Uterus (tissue), 3 donors: ENCODE measurements at regions not wholly inside any gene's neighbourhood (a gene's known extent, or its start where the extent isn't known, plus 50 kb on each side); places are given as distances from the start of the nearest gene placed in this dataset.

Experiments used
- DNase-seq, 2 donors: peaks; one replicate each; pipeline ENCODE4 v3.0.0-alpha.2; 2019 to 2020
- H3K27ac ChIP-seq, 2 donors: fragments of 200-600 bp; sonication (generic); 1 replicate in 1 of 2; 2 replicates in 1 of 2; pipeline ENCODE4 v1.5.1; 2016 to 2018
- H3K27me3 ChIP-seq, 2 donors: fragments of 200-600 bp; sonication (generic); one replicate each; pipeline ENCODE4 v1.5.1; 2018 to 2019; ENCODE audit warnings: control low read depth in 1 of 2
- H3K36me3 ChIP-seq, 2 donors: fragments of 200-600 bp; sonication (generic); one replicate each; pipeline ENCODE4 v1.5.1; 2019; ENCODE audit warnings: control low read depth in 1 of 2
- H3K4me1 ChIP-seq, 2 donors: fragments of 200-600 bp; sonication (generic); one replicate each; pipeline ENCODE4 v1.5.1; 2018 to 2019; ENCODE audit warnings: control low read depth in 1 of 2
- H3K4me3 ChIP-seq, 2 donors: fragments of 200-600 bp; sonication (generic); 1 replicate in 1 of 2; 2 replicates in 1 of 2; pipeline ENCODE4 v1.5.1; 2018 to 2019; ENCODE audit warnings: mild to moderate bottlenecking in 1 of 2
- H3K9me3 ChIP-seq, 2 donors: fragments of 200-600 bp; sonication (generic); one replicate each; pipeline ENCODE4 v1.5.1; 2019; ENCODE audit warnings: control low read depth in 1 of 2
- POLR2A ChIP-seq, 2 donors: fragments of 450-650 bp; IDR thresholded peaks; one replicate each; pipeline ENCODE4 v1.6.1; 2016; ENCODE audit warnings: antibody characterized with exemption in 2 of 2, mild to moderate bottlenecking in 1 of 2, moderate library complexity in 1 of 2
- intact Hi-C: fragments of 100-400 bp; cut with DNase I; formaldehyde crosslinking; loops from one replicate; pipeline ENCODE4 v1.15.1; 2023; ENCODE audit warnings: low total_unique reads
- TF ChIP-seq, protein P1 (sequence below), 4 experiments: fragments of 200-600 bp in 2 of 4; fragments of 450-650 bp in 2 of 4; sonication (generic) in 2 of 4; IDR thresholded peaks; one replicate each; pipeline ENCODE4 v1.5.1; 2016 to 2019; ENCODE audit warnings: antibody characterized with exemption in 4 of 4, mild to moderate bottlenecking in 2 of 4, moderate library complexity in 1 of 4
- donor health status: DM: yes; HTN: yes; CAD: no.

DNA sequence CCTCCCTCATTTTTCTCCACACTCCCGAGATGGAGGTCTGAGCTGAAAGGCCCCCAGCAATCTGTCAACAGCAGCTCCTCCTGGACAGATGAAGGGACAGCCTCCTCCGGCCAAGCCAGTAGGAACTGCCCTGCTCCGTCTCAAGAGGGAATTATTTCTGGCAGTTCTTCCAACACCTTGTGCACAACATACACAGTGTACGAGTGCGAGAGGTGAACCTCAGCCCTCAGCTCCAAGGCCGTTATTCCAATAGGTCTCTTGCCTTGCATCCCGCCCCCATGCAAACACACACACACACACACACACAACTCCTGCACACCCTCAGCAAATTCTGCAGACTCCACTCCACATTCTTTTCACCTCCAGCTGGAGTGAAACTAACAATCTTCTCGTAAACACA, 181.7 kb upstream of the FAR2 start:
- Histone ChIP-seq H3K27me3 (no peaks in the 10 kb centered on the region), H3K27ac (no peak overlapping the region), H3K9me3 (no peaks in the 10 kb centered on the region), H3K36me3 (no peaks in the 10 kb centered on the region), H3K4me1 (peaks cover 0 to 4% of the 10 kb centered on the region in 2 donors), H3K4me3 (no peak overlapping the region)
- DNase-seq, result no peak
- intact Hi-C loops, result no loop called here
- TF ChIP-seq POLR2A (IDR thresholded peaks at IDR 0.05), result no peak
- TF ChIP-seq, protein P1, sequence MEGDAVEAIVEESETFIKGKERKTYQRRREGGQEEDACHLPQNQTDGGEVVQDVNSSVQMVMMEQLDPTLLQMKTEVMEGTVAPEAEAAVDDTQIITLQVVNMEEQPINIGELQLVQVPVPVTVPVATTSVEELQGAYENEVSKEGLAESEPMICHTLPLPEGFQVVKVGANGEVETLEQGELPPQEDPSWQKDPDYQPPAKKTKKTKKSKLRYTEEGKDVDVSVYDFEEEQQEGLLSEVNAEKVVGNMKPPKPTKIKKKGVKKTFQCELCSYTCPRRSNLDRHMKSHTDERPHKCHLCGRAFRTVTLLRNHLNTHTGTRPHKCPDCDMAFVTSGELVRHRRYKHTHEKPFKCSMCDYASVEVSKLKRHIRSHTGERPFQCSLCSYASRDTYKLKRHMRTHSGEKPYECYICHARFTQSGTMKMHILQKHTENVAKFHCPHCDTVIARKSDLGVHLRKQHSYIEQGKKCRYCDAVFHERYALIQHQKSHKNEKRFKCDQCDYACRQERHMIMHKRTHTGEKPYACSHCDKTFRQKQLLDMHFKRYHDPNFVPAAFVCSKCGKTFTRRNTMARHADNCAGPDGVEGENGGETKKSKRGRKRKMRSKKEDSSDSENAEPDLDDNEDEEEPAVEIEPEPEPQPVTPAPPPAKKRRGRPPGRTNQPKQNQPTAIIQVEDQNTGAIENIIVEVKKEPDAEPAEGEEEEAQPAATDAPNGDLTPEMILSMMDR (IDR thresholded peaks at IDR 0.05), result no peak

DNA sequence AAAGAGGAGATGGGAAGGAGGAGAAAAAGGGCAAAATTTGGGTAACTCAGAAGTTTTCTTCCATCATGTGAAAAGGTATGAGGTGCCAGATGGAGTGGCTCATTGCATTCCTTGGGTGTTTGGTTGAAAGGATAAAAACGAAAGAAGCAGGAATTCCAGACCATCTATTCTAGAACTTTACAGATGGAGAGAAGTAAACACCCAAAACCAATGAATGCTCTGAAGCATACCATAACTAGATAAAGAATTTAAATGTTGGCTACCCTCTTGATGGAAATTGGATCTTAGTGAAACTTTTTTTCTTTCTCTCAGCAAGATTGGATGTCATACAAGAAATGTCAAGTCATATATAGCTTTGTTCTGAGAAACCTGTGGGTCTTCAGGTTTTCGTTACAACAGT, 175.6 kb upstream of the FAR2 start:
- H3K4me3 ChIP-seq, result no peak overlapping the region
- no peaks in the 10 kb centered on the region for H3K36me3 ChIP-seq
- no peak for TF ChIP-seq POLR2A (IDR thresholded peaks at IDR 0.05)
- no peak for DNase-seq
- no peaks in the 10 kb centered on the region for H3K9me3 ChIP-seq
- intact Hi-C loops, result no loop called here
- H3K4me1 ChIP-seq, result no peaks in the 10 kb centered on the region
- H3K27ac ChIP-seq, result no peak overlapping the region
- H3K27me3 ChIP-seq, result no peaks in the 10 kb centered on the region

DNA sequence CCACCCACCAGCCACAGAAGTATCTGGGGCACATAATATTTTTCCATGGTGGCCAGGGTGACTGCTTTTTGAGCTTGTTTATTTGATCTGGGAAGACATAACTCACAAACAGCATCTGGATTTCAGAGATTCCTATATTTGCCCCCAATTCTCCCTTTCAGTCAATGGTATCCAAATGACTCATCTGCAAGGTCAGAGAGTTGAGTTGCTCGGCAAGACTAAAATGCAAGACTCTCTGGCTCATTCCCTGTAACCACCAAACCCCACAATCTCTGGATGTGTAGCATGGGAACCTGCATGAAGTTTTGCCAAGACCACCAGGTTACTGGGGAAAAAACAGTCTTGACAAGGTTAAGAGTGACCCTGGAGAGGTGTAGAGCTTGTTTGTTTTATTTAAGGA, 174.9 kb upstream of the FAR2 start:
- Histone ChIP-seq H3K36me3 (no peaks in the 10 kb centered on the region), H3K27ac (peak overlapping the region in 1 of 2 donors; percentile 46), H3K9me3 (no peaks in the 10 kb centered on the region), H3K27me3 (no peaks in the 10 kb centered on the region), H3K4me1 (no peaks in the 10 kb centered on the region), H3K4me3 (no peak overlapping the region)
- DNase-seq, result no peak
- intact Hi-C loops, result no loop called here
- no peak for TF ChIP-seq POLR2A (IDR thresholded peaks at IDR 0.05)
- TF ChIP-seq, protein P1 (IDR thresholded peaks at IDR 0.05), result no peak

DNA sequence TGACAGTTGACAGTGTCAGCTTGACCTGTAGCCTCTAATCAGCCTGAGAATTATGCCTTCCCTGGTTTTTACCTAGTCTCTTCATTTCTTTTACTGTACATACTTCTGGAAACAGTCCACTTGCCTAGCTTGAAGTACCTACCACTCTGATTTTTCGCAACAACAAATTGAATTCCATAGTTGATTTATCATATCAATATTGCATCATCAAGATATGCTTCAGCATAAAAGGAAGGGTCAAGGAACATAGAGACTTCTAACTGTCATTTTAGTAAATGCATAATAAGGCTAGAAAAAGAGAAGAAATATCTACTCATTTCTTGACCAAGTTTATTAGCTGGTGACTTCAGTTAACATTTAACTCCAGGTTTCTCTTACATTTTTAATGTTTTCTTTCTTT, 174.2 kb upstream of the FAR2 start:
- no peaks in the 10 kb centered on the region for H3K36me3 ChIP-seq
- peak overlapping the region in 1 of 2 donors; percentile 46 for H3K27ac ChIP-seq
- H3K9me3 ChIP-seq, result no peaks in the 10 kb centered on the region
- DNase-seq, result no peak
- H3K27me3 ChIP-seq, result no peaks in the 10 kb centered on the region
- no peaks in the 10 kb centered on the region for H3K4me1 ChIP-seq
- intact Hi-C loops, result no loop called here
- TF ChIP-seq, protein P1 (IDR thresholded peaks at IDR 0.05), result no peak
- TF ChIP-seq POLR2A (IDR thresholded peaks at IDR 0.05), result no peak
- H3K4me3 ChIP-seq, result no peak overlapping the region

DNA sequence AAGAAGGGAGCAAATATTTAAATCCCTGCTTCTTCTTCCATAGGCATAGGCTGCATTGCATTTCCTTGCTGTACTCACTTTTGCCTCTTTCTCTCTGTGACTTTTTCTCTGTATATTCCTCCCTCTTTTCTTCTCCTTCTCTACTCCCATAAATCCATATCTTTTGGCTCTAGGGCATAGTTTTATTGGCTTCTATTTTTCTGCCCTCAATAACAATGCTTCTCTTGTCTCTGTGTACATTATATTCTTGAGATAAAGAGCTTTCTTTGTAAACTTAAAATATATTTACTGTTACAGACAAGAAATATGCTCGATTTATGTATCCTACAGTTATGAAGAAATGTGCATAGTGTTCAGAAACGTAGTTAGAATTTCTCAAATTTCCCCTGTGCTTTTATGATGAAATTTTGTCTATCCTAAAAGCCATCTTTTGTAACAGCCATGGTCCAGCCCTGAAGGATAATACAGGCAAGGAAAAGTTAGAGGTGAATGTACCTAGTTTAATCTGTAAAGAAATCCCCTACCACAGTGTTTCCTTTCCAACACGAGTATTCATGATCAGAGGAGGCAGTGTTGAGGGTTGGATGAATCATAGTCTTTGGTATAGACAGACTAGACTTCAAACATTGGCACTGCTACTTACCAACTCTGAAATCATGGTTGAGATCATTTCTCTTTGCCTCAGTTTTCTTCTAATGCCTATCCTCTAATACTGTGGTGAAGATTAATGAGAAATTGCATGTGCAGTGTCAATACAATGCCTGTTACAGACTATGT, 173.3 kb upstream of the FAR2 start:
- Histone ChIP-seq H3K4me3 (no peak overlapping the region), H3K9me3 (no peaks in the 10 kb centered on the region), H3K4me1 (no peaks in the 10 kb centered on the region), H3K36me3 (no peaks in the 10 kb centered on the region), H3K27me3 (no peaks in the 10 kb centered on the region), H3K27ac (peak overlapping the region in 1 of 2 donors; percentile 46)
- no peak for TF ChIP-seq POLR2A (IDR thresholded peaks at IDR 0.05)
- TF ChIP-seq, protein P1 (IDR thresholded peaks at IDR 0.05), result no peak
- DNase-seq, result no peak
- intact Hi-C loops, result no loop called here
